A549 (cell line): ENCODE measurements at regions not wholly inside any gene's neighbourhood (a gene's known extent, or its start where the extent isn't known, plus 50 kb on each side); places are given as distances from the start of the nearest gene placed in this dataset.
A peak's percentile ranks its signal among the peaks of the same experiment; 100 is the strongest.

Experiments used
- ATAC-seq, 2 experiments: fragments of 200-7000 bp in 1 of 2; fragments of >200 bp in 1 of 2; cut with Nextera tagmentation in 1 of 2; cut with Tn5 transposase in 1 of 2; 3 replicates each; pipeline versions ENCODE4 v1.8.0 to v1.9.1; 2018 to 2020; ENCODE audit warnings: mild to moderate bottlenecking in 1 of 2, moderate library complexity in 1 of 2
- CTCF ChIA-PET: fragments of 300-600 bp; sonication (Branson Sonifier 250); formaldehyde crosslinking; extraction: SDS; loops from one replicate; lab custom pipeline; 2021; ENCODE audit warnings: antibody characterized with exemption, inconsistent platforms; lab: Yijun Ruan, JAX
- POLR2A ChIA-PET: fragments of 350-600 bp; formaldehyde crosslinking; extraction: SDS; loops from one replicate; lab custom pipeline; 2021; ENCODE audit warnings: antibody characterized with exemption, inconsistent platforms; lab: Yijun Ruan, JAX
- DNase-seq, 2 experiments: peaks; one replicate each; pipeline versions ENCODE4 v3.0.0 to v3.0.0-alpha.2; 2011 to 2016; ENCODE audit warnings: low read depth in 1 of 2, low spot score in 1 of 2
- FAIRE-seq: peaks from 2 replicates; lab custom pipeline; 2011; peaks lifted over from hg19 to GRCh38; lab: Jason Lieb, UNC
- H3K27ac ChIP-seq, 2 experiments: fragments of >200 bp; sonication (Bioruptor Twin); formaldehyde crosslinking; 3 replicates each; pipeline ENCODE4 v1.5.1; 2016 to 2017
- H3K4me1 ChIP-seq: fragments of >200 bp; sonication (Bioruptor Twin); formaldehyde crosslinking; 3 replicates; pipeline ENCODE4 v1.6.1; 2016
- H3K4me2 ChIP-seq: fragments of >200 bp; sonication (Bioruptor Twin); formaldehyde crosslinking; 3 replicates; pipeline ENCODE4 v1.6.1; 2016
- H3K4me3 ChIP-seq: fragments of >200 bp; sonication (Bioruptor Twin); formaldehyde crosslinking; 3 replicates; pipeline ENCODE4 v1.5.1; 2016
- H3K9me3 ChIP-seq: fragments of >200 bp; sonication (Bioruptor Twin); formaldehyde crosslinking; 3 replicates; pipeline ENCODE4 v1.6.1; 2016
- CEBPB ChIP-seq, 2 experiments: fragments of >200 bp in 1 of 2; sonication (Bioruptor Twin) in 1 of 2; formaldehyde crosslinking in 1 of 2; IDR thresholded peaks; 2 replicates each; pipeline ENCODE4 v1.6.1; 2012 to 2016
- CHD2 ChIP-seq: fragments of 150-350 bp; IDR thresholded peaks from 2 replicates; pipeline ENCODE4 v1.6.1; 2014; ENCODE audit warnings: low read length; ENCODE audit not compliant: partially characterized antibody
- CHD4 ChIP-seq: fragments of 200-600 bp; sonication (generic); IDR thresholded peaks from 2 replicates; pipeline ENCODE4 v1.6.1; 2016; ENCODE audit warnings: antibody characterized with exemption, mild to moderate bottlenecking, borderline replicate concordance
- CTCF ChIP-seq: fragments of >200 bp; sonication (Bioruptor Twin); formaldehyde crosslinking; IDR thresholded peaks from 3 replicates; pipeline ENCODE4 v1.5.1; 2016
- ELK1 ChIP-seq: fragments of 150-350 bp; IDR thresholded peaks from 2 replicates; pipeline ENCODE4 v1.6.1; 2014; ENCODE audit warnings: low read depth, mild to moderate bottlenecking, low read length
- EP300 ChIP-seq, 2 experiments: fragments of >200 bp; sonication (Bioruptor Twin); formaldehyde crosslinking; IDR thresholded peaks; 2 replicates in 1 of 2; 3 replicates in 1 of 2; pipeline ENCODE4 v1.6.1; 2016 to 2017
- ESRRA ChIP-seq: fragments of 150-350 bp; IDR thresholded peaks from 2 replicates; pipeline ENCODE4 v1.6.1; 2014; ENCODE audit warnings: mild to moderate bottlenecking, low read length, borderline replicate concordance
- FOSB ChIP-seq: fragments of 250-450 bp; sonication (Bioruptor Pico); IDR thresholded peaks from 2 replicates; pipeline ENCODE4 v1.5.0; 2020; ENCODE audit warnings: mild to moderate bottlenecking, moderate library complexity
- HES2 ChIP-seq: fragments of >200 bp; sonication (Bioruptor Twin); formaldehyde crosslinking; IDR thresholded peaks from 2 replicates; pipeline ENCODE4 v1.6.1; 2016
- HEYL ChIP-seq: fragments of 250-450 bp; sonication (Bioruptor Pico); IDR thresholded peaks from 2 replicates; pipeline ENCODE4 v1.8.0; 2021; ENCODE audit warnings: mild to moderate bottlenecking, moderate library complexity
- HMGXB4 ChIP-seq: fragments of 250-450 bp; sonication (Bioruptor Pico); IDR thresholded peaks from 2 replicates; pipeline ENCODE4 v1.5.0; 2021; ENCODE audit warnings: mild to moderate bottlenecking, moderate library complexity, borderline replicate concordance
- JUNB ChIP-seq: fragments of >200 bp; sonication (Bioruptor Twin); formaldehyde crosslinking; IDR thresholded peaks from 2 replicates; pipeline ENCODE4 v1.6.1; 2016
- KDM5A ChIP-seq: fragments of 200-600 bp; sonication (generic); IDR thresholded peaks from 2 replicates; pipeline ENCODE4 v1.6.1; 2016; ENCODE audit warnings: antibody characterized with exemption, mild to moderate bottlenecking
- MAFK ChIP-seq: fragments of 450-650 bp; IDR thresholded peaks from 2 replicates; pipeline ENCODE4 v1.6.1; 2014; ENCODE audit not compliant: partially characterized antibody
- MAX ChIP-seq: IDR thresholded peaks from 2 replicates; pipeline ENCODE4 v1.6.1; 2012
- MAZ ChIP-seq: fragments of 150-350 bp; IDR thresholded peaks from 2 replicates; pipeline ENCODE4 v1.6.1; 2014; ENCODE audit warnings: antibody characterized with exemption, low read depth, low read length, borderline replicate concordance
- MYC ChIP-seq: IDR thresholded peaks from 2 replicates; pipeline ENCODE4 v1.6.1; 2012; ENCODE audit warnings: mild to moderate bottlenecking, inconsistent platforms, low read length, improper control_type of control experiment, borderline replicate concordance
- NPAS2 ChIP-seq: fragments of 250-450 bp; sonication (Bioruptor Pico); IDR thresholded peaks from 2 replicates; pipeline ENCODE4 v1.8.0; 2022; ENCODE audit warnings: mild to moderate bottlenecking, moderate library complexity, borderline replicate concordance
- RAD21 ChIP-seq, 2 experiments: fragments of >200 bp in 1 of 2; sonication (Bioruptor Twin) in 1 of 2; formaldehyde crosslinking in 1 of 2; IDR thresholded peaks in 1 of 2; conservative IDR thresholded peaks in 1 of 2; 2 replicates in 1 of 2; 3 replicates in 1 of 2; pipeline ENCODE4 v1.6.1; 2012 to 2018; ENCODE audit warnings: inconsistent platforms in 1 of 2
- RFX5 ChIP-seq: fragments of 450-650 bp; IDR thresholded peaks from 2 replicates; pipeline ENCODE4 v1.7.1; 2014; ENCODE audit warnings: antibody characterized with exemption, mild to moderate bottlenecking, moderate library complexity
- RNF2 ChIP-seq: fragments of 200-600 bp; sonication (generic); IDR thresholded peaks from 2 replicates; pipeline ENCODE4 v1.6.1; 2016; ENCODE audit warnings: low read depth, mild to moderate bottlenecking, antibody characterized with exemption, moderate library complexity, borderline replicate concordance
- SMC3 ChIP-seq: fragments of >200 bp; sonication (Bioruptor Twin); formaldehyde crosslinking; IDR thresholded peaks from 3 replicates; pipeline ENCODE4 v1.6.1; 2018; ENCODE audit warnings: inconsistent platforms
- TP53 ChIP-seq: fragments of 250-450 bp; sonication (Bioruptor Pico); IDR thresholded peaks from 2 replicates; pipeline ENCODE4 v1.5.0; 2021; ENCODE audit warnings: mild to moderate bottlenecking, moderate library complexity
- USF2 ChIP-seq: fragments of 450-650 bp; IDR thresholded peaks from 2 replicates; pipeline ENCODE4 v1.6.1; 2014; ENCODE audit warnings: antibody characterized with exemption
- ZC3H11A ChIP-seq: fragments of 450-650 bp; IDR thresholded peaks from 2 replicates; pipeline ENCODE4 v1.6.1; 2014; ENCODE audit warnings: antibody characterized with exemption, mild to moderate bottlenecking
- WGBS: methylation state at CpG from one replicate; pipeline ENCODE4 v1.1.6; 2017; ENCODE audit errors: missing lambda C conversion rate; 5-methylcytosine and 5-hydroxymethylcytosine counted together

GRCh38 chr5:167312225-167312624 is 979.2 kb upstream of the WWC1 start:
- Histone ChIP-seq H3K27ac (no peak overlapping the region), H3K9me3 (no peaks in the 10 kb centered on the region)
- POLR2A ChIA-PET, result no interaction called here
- FAIRE-seq (no peak), DNase-seq (no peak)
- 27% methylated on average over 3 of the region's 3 CpGs for WGBS
- CTCF ChIA-PET, result no interaction called here
- TF ChIP-seq MAZ (no peak), NPAS2 (CRISPR knock-in tag) (no peak), JUNB (no peak), ESRRA (no peak), USF2 (no peak), FOSB (CRISPR knock-in tag) (no peak), TP53 (CRISPR knock-in tag) (no peak), MYC (no peak)
- TF ChIP-seq, all 56 proteins: peak for 0
- no peak overlapping the region for H3K4me3 ChIP-seq
- H3K4me1 ChIP-seq, result no peaks in the 10 kb centered on the region
- H3K4me2 ChIP-seq, result no peak overlapping the region
- no peak for ATAC-seq

- ChIA-PET POLR2A (no interaction called here), CTCF (no interaction called here)
- FAIRE-seq, result no peak
- Histone ChIP-seq H3K4me2 (no peak overlapping the region), H3K4me1 (no peaks in the 10 kb centered on the region), H3K9me3 (no peaks in the 10 kb centered on the region), H3K4me3 (no peak overlapping the region), H3K27ac (no peak overlapping the region)
- DNase-seq, result no peak
- no peak for TF ChIP-seq CHD2
- no peak for TF ChIP-seq ELK1
- no peak for TF ChIP-seq CEBPB (IDR thresholded peaks at IDR 0.05)
- no peak for TF ChIP-seq HES2
- TF ChIP-seq RAD21 (conservative IDR thresholded peaks at IDR 0.05 in 1 of 2, IDR thresholded peaks at IDR 0.05 in 1 of 2), result no peak
- no peak for TF ChIP-seq CHD4
- no peak for TF ChIP-seq RFX5
- no peak for TF ChIP-seq USF2
- no peak for TF ChIP-seq SMC3
- no peak for TF ChIP-seq KDM5A
- no peak for TF ChIP-seq HEYL (CRISPR knock-in tag)
- TF ChIP-seq EP300 (IDR thresholded peaks at IDR 0.05), result no peak
- no peak for TF ChIP-seq ZC3H11A
- TF ChIP-seq MAX, result no peak
- no peak for ATAC-seq
- 39% methylated on average over 2 of the region's 2 CpGs for WGBS
These were observed 975.7 kb upstream of the WWC1 start for GRCh38 chr5:167315762-167316161.

- CTCF ChIA-PET, result interaction anchor here (0.6 to 2.2 kb wide), 3 partner anchors 13 to 59 kb away, joined by 3 to 6 read pairs (median 3); no protein-coding TSS in a partner anchor
- DNase-seq, result peak in 1 of 2 experiments; percentile 29
- peak; percentile 39 to 49; a peak in 2 of 6 replicates for ATAC-seq
These were observed 973.6 kb upstream of the WWC1 start for GRCh38 chr5:167317884-167318283.

More at GRCh38 chr5:167317884-167318283, 973.6 kb upstream of the WWC1 start:
- H3K27ac ChIP-seq, result no peak overlapping the region
- POLR2A ChIA-PET, result no interaction called here
- no peaks in the 10 kb centered on the region for H3K9me3 ChIP-seq
- no peaks in the 10 kb centered on the region for H3K4me1 ChIP-seq
- no peak for TF ChIP-seq HMGXB4
- TF ChIP-seq RNF2, result no peak
- TF ChIP-seq CHD2, result no peak
- no peak for TF ChIP-seq MYC
- peak; percentile 19; the same call in 1 of the 3 replicates for TF ChIP-seq SMC3
- peak; percentile 40 to 56; a peak in 3 of 5 replicates for TF ChIP-seq RAD21 (conservative IDR thresholded peaks at IDR 0.05 in 1 of 2, IDR thresholded peaks at IDR 0.05 in 1 of 2)
- no peak for TF ChIP-seq MAFK
- TF ChIP-seq MAZ, result no peak
- peak; percentile 30; the same call in 1 of the 3 replicates for TF ChIP-seq CTCF
- TF ChIP-seq CHD4, result no peak
- no peak for FAIRE-seq
- H3K4me3 ChIP-seq, result no peak overlapping the region
- H3K4me2 ChIP-seq, result no peak overlapping the region
- 9% methylated on average over 3 of the region's 3 CpGs for WGBS
